Spinal cord (tissue), 9 donors: ENCODE measurements at regions not wholly inside any gene's neighbourhood (a gene's known extent, or its start where the extent isn't known, plus 50 kb on each side); places are given as distances from the start of the nearest gene placed in this dataset.

Experiments
- DNase-seq, 6 donors: peaks; one replicate each; pipeline versions ENCODE4 v3.0.0 to v3.0.0-alpha.2; 2013 to 2015; ENCODE audit warnings: low spot score in 6 of 6, low read depth in 4 of 6
- H3K27ac ChIP-seq: one replicate; pipeline ENCODE4 v1.5.1; 2013; ENCODE audit warnings: low read depth, low read length, control low read depth
- H3K27me3 ChIP-seq: one replicate; pipeline ENCODE4 v1.6.1; 2013; ENCODE audit warnings: low read length; ENCODE audit not compliant: control insufficient read depth, insufficient read depth
- H3K36me3 ChIP-seq: one replicate; pipeline ENCODE4 v1.6.1; 2013; ENCODE audit warnings: low read length; ENCODE audit not compliant: control insufficient read depth, insufficient read depth
- H3K4me1 ChIP-seq: one replicate; pipeline ENCODE4 v1.6.1; 2013; ENCODE audit warnings: low read length; ENCODE audit not compliant: control insufficient read depth, insufficient read depth
- H3K4me3 ChIP-seq: one replicate; pipeline ENCODE4 v1.5.1; 2013; ENCODE audit warnings: low read depth, low read length, control low read depth
- H3K9me3 ChIP-seq: one replicate; pipeline ENCODE4 v1.6.1; 2013; ENCODE audit warnings: low read length; ENCODE audit not compliant: control insufficient read depth, insufficient read depth
- WGBS: methylation state at CpG from one replicate; pipeline ENCODE4 v1.1.5; 2013; ENCODE audit warnings: missing lambda C conversion rate; ENCODE audit not compliant: insufficient coverage; 5-methylcytosine and 5-hydroxymethylcytosine counted together
- donor health status: healthy.

DNA sequence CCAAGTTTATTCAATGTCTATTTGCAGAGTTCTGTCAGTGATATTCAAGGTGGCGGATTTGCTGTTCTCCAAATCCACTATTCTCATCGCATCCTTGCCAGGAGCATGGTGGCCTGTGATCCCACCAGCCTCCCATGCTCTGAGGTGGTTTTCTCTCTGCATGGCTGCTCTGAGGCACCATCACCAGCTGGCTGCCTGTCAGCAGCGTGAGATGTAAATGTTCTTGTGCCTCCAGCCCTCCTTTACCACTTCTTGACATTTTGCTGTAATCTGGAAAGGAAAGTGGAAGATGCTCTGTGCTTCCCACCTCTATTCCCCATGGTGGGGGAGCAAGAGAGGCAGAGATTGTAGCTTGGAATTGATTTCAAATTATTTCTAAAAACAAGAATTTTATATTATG lies 293.6 kb upstream of the SLC24A2 start:
- Histone ChIP-seq H3K27ac (no peak overlapping the region), H3K4me3 (no peak overlapping the region), H3K36me3 (no peaks in the 10 kb centered on the region), H3K4me1 (no peaks in the 10 kb centered on the region), H3K9me3 (no peaks in the 10 kb centered on the region), H3K27me3 (no peaks in the 10 kb centered on the region)
- WGBS = 93% methylated on average over 2 of the region's 3 CpGs
- DNase-seq = peak in 1 of 6 donors; percentile 51

DNA sequence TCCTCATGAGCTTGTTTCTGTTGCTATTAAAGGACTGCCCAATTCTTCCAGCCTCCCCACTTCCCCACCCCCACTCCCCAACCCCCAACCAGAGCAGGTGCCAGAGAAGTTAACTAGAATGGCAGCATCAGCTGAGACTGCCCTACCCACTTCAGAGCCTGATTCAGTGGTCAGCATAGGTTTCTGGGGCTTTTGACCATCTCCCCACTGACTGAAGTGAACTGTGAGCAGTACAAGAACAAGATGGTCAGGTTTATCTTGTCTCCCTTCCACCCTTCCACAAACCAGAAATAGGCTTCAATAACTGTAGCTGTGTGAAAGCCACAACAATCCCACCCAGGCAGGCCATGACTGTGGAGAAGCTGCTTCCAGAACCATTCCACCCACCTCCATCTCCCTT lies 289.4 kb upstream of the SLC24A2 start:
- H3K4me1 ChIP-seq = no peaks in the 10 kb centered on the region
- H3K27me3 ChIP-seq = no peaks in the 10 kb centered on the region
- DNase-seq = no peak

GRCh38 chr9:20074291-20074690 lies 285.5 kb upstream of the SLC24A2 start:
- Histone ChIP-seq H3K9me3 (no peaks in the 10 kb centered on the region), H3K4me1 (no peaks in the 10 kb centered on the region), H3K36me3 (no peaks in the 10 kb centered on the region), H3K4me3 (no peak overlapping the region), H3K27me3 (no peaks in the 10 kb centered on the region), H3K27ac (no peak overlapping the region)
- no CpG with 5 or more reads among the region's 1 CpG for WGBS
- no peak for DNase-seq

More for the DNA sequence above, 289.4 kb upstream of the SLC24A2 start:
- H3K36me3 ChIP-seq = no peaks in the 10 kb centered on the region
- no peaks in the 10 kb centered on the region for H3K9me3 ChIP-seq
- no peak overlapping the region for H3K27ac ChIP-seq
- no peak overlapping the region for H3K4me3 ChIP-seq

- DNase-seq = peak in 2 of 6 donors; percentile 18 to 24
- H3K27me3 ChIP-seq = no peaks in the 10 kb centered on the region
- no peaks in the 10 kb centered on the region for H3K9me3 ChIP-seq
- no peak overlapping the region for H3K27ac ChIP-seq
- no peaks in the 10 kb centered on the region for H3K4me1 ChIP-seq
- 64% methylated on average over 3 of the region's 3 CpGs for WGBS
- no peaks in the 10 kb centered on the region for H3K36me3 ChIP-seq
- H3K4me3 ChIP-seq = no peak overlapping the region
Measured at GRCh38 chr9:20070336-20070735, 281.5 kb upstream of the SLC24A2 start.

- Histone ChIP-seq H3K4me3 (no peak overlapping the region), H3K4me1 (no peaks in the 10 kb centered on the region), H3K27ac (no peak overlapping the region), H3K27me3 (no peaks in the 10 kb centered on the region), H3K9me3 (no peaks in the 10 kb centered on the region), H3K36me3 (no peaks in the 10 kb centered on the region)
- DNase-seq = peak in 2 of 6 donors; percentile 51 to 79
- WGBS = 29% methylated on average over 1 of the region's 4 CpGs
Measured at GRCh38 chr9:20065796-20066700, 277.2 kb upstream of the SLC24A2 start.

DNA sequence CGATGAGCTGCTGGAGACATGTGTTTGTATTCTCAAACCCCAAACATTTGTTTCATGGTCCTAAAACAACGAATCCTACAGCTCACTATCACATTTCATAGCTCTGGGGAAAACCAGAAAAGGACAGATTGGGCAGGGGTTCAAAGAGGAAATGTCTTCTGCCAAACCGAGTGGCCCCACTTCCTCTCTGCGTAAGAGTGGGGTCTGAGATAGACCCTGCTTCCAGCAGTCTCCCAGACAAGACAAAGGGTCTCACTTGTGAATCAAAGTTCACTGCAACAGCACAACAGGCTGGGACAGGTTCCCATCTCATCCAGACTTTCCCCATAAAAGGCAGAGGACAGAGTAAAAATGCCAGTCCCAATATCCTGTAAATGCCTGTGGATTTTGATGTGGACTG lies 276.2 kb upstream of the SLC24A2 start:
- H3K27me3 ChIP-seq = no peaks in the 10 kb centered on the region
- H3K4me1 ChIP-seq = no peaks in the 10 kb centered on the region
- no peak overlapping the region for H3K4me3 ChIP-seq
- DNase-seq = no peak
- no CpG with 5 or more reads among the region's 4 CpGs for WGBS
- H3K36me3 ChIP-seq = no peaks in the 10 kb centered on the region
- no peak overlapping the region for H3K27ac ChIP-seq
- no peaks in the 10 kb centered on the region for H3K9me3 ChIP-seq

GRCh38 chr9:20054734-20055133 lies 265.9 kb upstream of the SLC24A2 start:
- H3K9me3 ChIP-seq = no peaks in the 10 kb centered on the region
- DNase-seq = no peak
- no peaks in the 10 kb centered on the region for H3K36me3 ChIP-seq
- no peaks in the 10 kb centered on the region for H3K4me1 ChIP-seq
- WGBS = 80% methylated on average over 1 of the region's 1 CpG
- no peak overlapping the region for H3K27ac ChIP-seq
- no peak overlapping the region for H3K4me3 ChIP-seq
- H3K27me3 ChIP-seq = no peaks in the 10 kb centered on the region

DNA sequence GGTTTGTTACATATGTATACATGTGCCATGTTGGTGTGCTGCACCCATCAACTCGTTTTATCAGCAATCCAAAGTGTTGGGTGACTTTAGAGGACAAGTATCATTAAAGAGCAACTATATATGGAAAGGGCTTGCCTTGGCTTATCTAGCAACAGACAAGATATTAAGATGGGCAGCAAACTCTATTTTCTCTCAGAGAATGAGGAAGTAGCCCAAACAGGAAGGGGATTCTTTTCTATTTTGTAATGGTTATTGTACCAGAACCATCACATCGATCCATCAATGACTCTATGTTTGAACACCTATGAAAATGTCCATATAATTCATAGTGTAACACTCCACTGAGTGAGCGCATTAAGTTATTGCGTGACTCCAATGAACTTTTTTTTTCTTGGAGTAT lies 260.1 kb upstream of the SLC24A2 start:
- 80% methylated on average over 1 of the region's 4 CpGs for WGBS
- no peaks in the 10 kb centered on the region for H3K4me1 ChIP-seq

GRCh38 chr9:20048437-20048836 lies 259.6 kb upstream of the SLC24A2 start:
- no peak overlapping the region for H3K4me3 ChIP-seq
- no peaks in the 10 kb centered on the region for H3K27me3 ChIP-seq
- no peaks in the 10 kb centered on the region for H3K9me3 ChIP-seq
- H3K36me3 ChIP-seq = no peaks in the 10 kb centered on the region
- H3K4me1 ChIP-seq = no peaks in the 10 kb centered on the region
- DNase-seq = no peak
- no CpG with 5 or more reads among the region's 2 CpGs for WGBS
- H3K27ac ChIP-seq = no peak overlapping the region

More for the DNA sequence above, 260.1 kb upstream of the SLC24A2 start:
- Histone ChIP-seq H3K27me3 (no peaks in the 10 kb centered on the region), H3K36me3 (no peaks in the 10 kb centered on the region), H3K9me3 (no peaks in the 10 kb centered on the region), H3K4me3 (no peak overlapping the region), H3K27ac (no peak overlapping the region)
- DNase-seq = no peak

DNA sequence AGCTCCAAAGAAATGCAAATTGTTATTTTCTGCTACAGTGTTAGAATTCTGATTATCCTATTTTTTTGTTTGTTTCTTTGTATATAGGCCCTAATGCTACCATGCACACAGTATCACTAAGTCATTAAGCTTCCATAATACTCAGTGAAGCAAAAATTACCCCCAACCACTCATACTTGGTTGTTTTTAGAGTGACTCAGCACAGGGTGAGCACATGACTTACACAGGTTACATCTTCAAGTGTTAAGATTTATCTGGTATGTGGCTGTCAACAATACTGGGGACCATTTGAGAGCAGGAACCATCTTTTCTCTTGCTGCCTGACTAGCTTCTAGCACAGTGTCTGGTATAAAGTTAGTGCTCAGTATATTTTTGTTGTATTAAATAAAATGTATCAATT lies 255.8 kb upstream of the SLC24A2 start:
- DNase-seq = no peak
- Histone ChIP-seq H3K36me3 (no peaks in the 10 kb centered on the region), H3K27me3 (peaks cover 1% of the 10 kb centered on the region), H3K9me3 (no peaks in the 10 kb centered on the region), H3K27ac (no peak overlapping the region), H3K4me1 (peaks cover 16% of the 10 kb centered on the region), H3K4me3 (no peak overlapping the region)
